ENCODE measurements at regions not wholly inside any gene's neighbourhood (a gene's known extent, or its start where the extent isn't known, plus 50 kb on each side); places are given as distances from the start of the nearest gene placed in this dataset.

GRCh38 chr22:48948575-48949170 is 879.0 kb downstream of the BRD1 start:
- Histone ChIP-seq H2BK15ac (ENCODE audit: low read depth, low read length) (no peak overlapping the region), H3K9me3 (ENCODE audit: control insufficient read depth, insufficient read depth, low read length) (peaks cover 49% of the 10 kb centered on the region), H3K14ac (replicated peaks; ENCODE audit: low read depth, low read length) (no peak overlapping the region), H3K79me1 (ENCODE audit: low read depth in 1 of 2, low read length in 2 of 2) (no peaks in the 10 kb centered on the region), H3K4me1 (ENCODE audit: control insufficient read depth, insufficient read depth, low read length) (no peaks in the 10 kb centered on the region), H4K5ac (ENCODE audit: low read depth, low read length) (no peak overlapping the region), H3K27me3 (ENCODE audit: control insufficient read depth, insufficient read depth, low read length) (no peaks in the 10 kb centered on the region), H2AFZ (replicated peaks; ENCODE audit: low read length, poor library complexity) (no peak overlapping the region), H3K36me3 (ENCODE audit: control insufficient read depth, insufficient read depth, low read length) (no peaks in the 10 kb centered on the region), H3K18ac (ENCODE audit: low read depth, low read length) (no peak overlapping the region), H3K23ac (ENCODE audit: low read depth, low read length) (no peak overlapping the region), H3K4ac (ENCODE audit: low read depth, low read length) (no peak overlapping the region), H3K56ac (ENCODE audit: extremely low read depth, insufficient read depth, low read length) (no peak overlapping the region), H3K4me2 (ENCODE audit: low read depth, low read length) (no peak overlapping the region), H2BK5ac (ENCODE audit: low read depth, low read length, poor library complexity, severe bottlenecking) (no peak overlapping the region), H2BK20ac (ENCODE audit: low read depth, low read length) (no peak overlapping the region), H3K27ac (ENCODE audit: insufficient read depth, low read length) (no peak overlapping the region), H3K4me3 (ENCODE audit: insufficient read depth, low read depth, low read length) (no peak overlapping the region), H4K91ac (ENCODE audit: insufficient read depth, low read depth, low read length) (no peak overlapping the region), H2BK120ac (ENCODE audit: low read depth, low read length) (no peak overlapping the region), H3K9ac (ENCODE audit: low read depth, low read length) (no peak overlapping the region), H2AK9ac (replicated peaks; ENCODE audit: low read depth, low read length, poor library complexity) (no peak overlapping the region), H4K8ac (ENCODE audit: low read depth in 2 of 2, low read length in 2 of 2) (no peak overlapping the region), H3K9me1 (ENCODE audit: insufficient read depth, low read length) (no peaks in the 10 kb centered on the region), H2AK5ac (ENCODE audit: low read depth, low read length) (no peak overlapping the region), H4K20me1 (ENCODE audit: insufficient read depth, low read length) (no peaks in the 10 kb centered on the region)
- intact Hi-C loops (cut with micrococcal nuclease), result no loop called here
- in situ Hi-C loops (cut with MboI; ENCODE audit: low sequenced_read_pairs), result no loop called here
- no peak for TF ChIP-seq RAD21 (IDR thresholded peaks at IDR 0.05; ENCODE audit: low read length)
- no peak for TF ChIP-seq CEBPB (IDR thresholded peaks at IDR 0.05; ENCODE audit: low read depth, low read length)
- no peak for TF ChIP-seq SMC3 (IDR thresholded peaks at IDR 0.05; ENCODE audit: low read depth, low read length)
- no peak for TF ChIP-seq MXI1 (IDR thresholded peaks at IDR 0.05; ENCODE audit: borderline replicate concordance, low read depth, low read length)
- no peak for TF ChIP-seq POLR2A (IDR thresholded peaks at IDR 0.05; ENCODE audit: low read depth, low read length)
- no peak for TF ChIP-seq RFX5 (IDR thresholded peaks at IDR 0.05; ENCODE audit: low read depth, low read length)
- TF ChIP-seq, protein P1, sequence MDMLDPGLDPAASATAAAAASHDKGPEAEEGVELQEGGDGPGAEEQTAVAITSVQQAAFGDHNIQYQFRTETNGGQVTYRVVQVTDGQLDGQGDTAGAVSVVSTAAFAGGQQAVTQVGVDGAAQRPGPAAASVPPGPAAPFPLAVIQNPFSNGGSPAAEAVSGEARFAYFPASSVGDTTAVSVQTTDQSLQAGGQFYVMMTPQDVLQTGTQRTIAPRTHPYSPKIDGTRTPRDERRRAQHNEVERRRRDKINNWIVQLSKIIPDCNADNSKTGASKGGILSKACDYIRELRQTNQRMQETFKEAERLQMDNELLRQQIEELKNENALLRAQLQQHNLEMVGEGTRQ (IDR thresholded peaks at IDR 0.05; ENCODE audit: low read depth, low read length), result no peak
- TF ChIP-seq, protein P2, sequence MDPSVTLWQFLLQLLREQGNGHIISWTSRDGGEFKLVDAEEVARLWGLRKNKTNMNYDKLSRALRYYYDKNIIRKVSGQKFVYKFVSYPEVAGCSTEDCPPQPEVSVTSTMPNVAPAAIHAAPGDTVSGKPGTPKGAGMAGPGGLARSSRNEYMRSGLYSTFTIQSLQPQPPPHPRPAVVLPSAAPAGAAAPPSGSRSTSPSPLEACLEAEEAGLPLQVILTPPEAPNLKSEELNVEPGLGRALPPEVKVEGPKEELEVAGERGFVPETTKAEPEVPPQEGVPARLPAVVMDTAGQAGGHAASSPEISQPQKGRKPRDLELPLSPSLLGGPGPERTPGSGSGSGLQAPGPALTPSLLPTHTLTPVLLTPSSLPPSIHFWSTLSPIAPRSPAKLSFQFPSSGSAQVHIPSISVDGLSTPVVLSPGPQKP (IDR thresholded peaks at IDR 0.05; ENCODE audit: borderline replicate concordance, low read depth, low read length), result no peak
- TF ChIP-seq CHD1 (IDR thresholded peaks at IDR 0.05; ENCODE audit: low read depth, low read length), result no peak
- no peak for TF ChIP-seq RCOR1 (IDR thresholded peaks at IDR 0.05; ENCODE audit: insufficient replicate concordance, low read length)
- TF ChIP-seq FOS (IDR thresholded peaks at IDR 0.05; ENCODE audit: low read depth, low read length), result no peak
- TF ChIP-seq, protein P3, sequence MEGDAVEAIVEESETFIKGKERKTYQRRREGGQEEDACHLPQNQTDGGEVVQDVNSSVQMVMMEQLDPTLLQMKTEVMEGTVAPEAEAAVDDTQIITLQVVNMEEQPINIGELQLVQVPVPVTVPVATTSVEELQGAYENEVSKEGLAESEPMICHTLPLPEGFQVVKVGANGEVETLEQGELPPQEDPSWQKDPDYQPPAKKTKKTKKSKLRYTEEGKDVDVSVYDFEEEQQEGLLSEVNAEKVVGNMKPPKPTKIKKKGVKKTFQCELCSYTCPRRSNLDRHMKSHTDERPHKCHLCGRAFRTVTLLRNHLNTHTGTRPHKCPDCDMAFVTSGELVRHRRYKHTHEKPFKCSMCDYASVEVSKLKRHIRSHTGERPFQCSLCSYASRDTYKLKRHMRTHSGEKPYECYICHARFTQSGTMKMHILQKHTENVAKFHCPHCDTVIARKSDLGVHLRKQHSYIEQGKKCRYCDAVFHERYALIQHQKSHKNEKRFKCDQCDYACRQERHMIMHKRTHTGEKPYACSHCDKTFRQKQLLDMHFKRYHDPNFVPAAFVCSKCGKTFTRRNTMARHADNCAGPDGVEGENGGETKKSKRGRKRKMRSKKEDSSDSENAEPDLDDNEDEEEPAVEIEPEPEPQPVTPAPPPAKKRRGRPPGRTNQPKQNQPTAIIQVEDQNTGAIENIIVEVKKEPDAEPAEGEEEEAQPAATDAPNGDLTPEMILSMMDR (conservative IDR thresholded peaks at IDR 0.05; ENCODE audit: low read depth, low read length), result no peak
- no peak for TF ChIP-seq NFE2L2 (IDR thresholded peaks at IDR 0.05; ENCODE audit: low read depth, low read length)
- no peak for TF ChIP-seq BHLHE40 (IDR thresholded peaks at IDR 0.05; ENCODE audit: low read depth, low read length)
- no peak for TF ChIP-seq MAZ (IDR thresholded peaks at IDR 0.05; ENCODE audit: borderline replicate concordance, low read depth, low read length)
- no peak for TF ChIP-seq MAFK (IDR thresholded peaks at IDR 0.05; ENCODE audit: low read depth, low read length)
- 49% methylated on average over 3 of the region's 6 CpGs; no CpG with 5 or more reads in 1 of the 2 experiments for WGBS, 2 experiments (ENCODE audit: extremely low coverage in 2 of 2, insufficient read length in 1 of 2)
- dilution Hi-C loops (cut with HindIII; ENCODE audit: low sequenced_read_pairs, unreplicated experiment), result no loop called here
- POLR2A ChIA-PET (ENCODE audit: unreplicated experiment), result no interaction called here
- CTCF ChIA-PET, result no interaction called here
- DNase-seq, result no peak
- ATAC-seq (ENCODE audit: low read depth), result no peak
- BruUV-seq (replicated peaks), result no TSS peak

Measured in IMR-90 (cell line).